Transverse colon (tissue), 4 donors: ENCODE measurements at regions not wholly inside any gene's neighbourhood (a gene's known extent, or its start where the extent isn't known, plus 50 kb on each side); places are given as distances from the start of the nearest gene placed in this dataset.
A peak's percentile ranks its signal among the peaks of the same experiment; 100 is the strongest.

Experiments
- DNase-seq: peaks from one replicate; pipeline ENCODE4 v3.0.0-alpha.2; 2019
- H3K27ac ChIP-seq, 4 donors: fragments of 200-600 bp; sonication (generic); 2 replicates each; pipeline ENCODE4 v1.5.1; 2016 to 2018; ENCODE audit warnings: inconsistent platforms in 4 of 4
- H3K27me3 ChIP-seq: fragments of 200-600 bp; sonication (generic); 2 replicates; pipeline ENCODE4 v1.5.1; 2017; ENCODE audit warnings: inconsistent platforms
- H3K36me3 ChIP-seq, 4 donors: fragments of 200-600 bp; sonication (generic); 2 replicates each; pipeline ENCODE4 v1.5.1; 2017 to 2019; ENCODE audit warnings: inconsistent platforms in 4 of 4
- H3K4me1 ChIP-seq, 4 donors: fragments of 200-600 bp; sonication (generic); 2 replicates each; pipeline ENCODE4 v1.5.1; 2017 to 2020; ENCODE audit warnings: inconsistent platforms in 4 of 4
- H3K4me3 ChIP-seq, 4 donors: fragments of 200-600 bp; sonication (generic); 1 replicate in 1 of 4; 2 replicates in 3 of 4; pipeline versions ENCODE4 v1.5.1 to v1.6.1; 2017 to 2019; ENCODE audit warnings: inconsistent platforms in 4 of 4
- H3K9me3 ChIP-seq, 2 donors: fragments of 200-600 bp; sonication (generic); 2 replicates each; pipeline ENCODE4 v1.5.1; 2017 to 2019; ENCODE audit warnings: inconsistent platforms in 2 of 2
- CTCF ChIP-seq, 5 experiments: fragments of 200-600 bp in 3 of 5; fragments of 450-650 bp in 2 of 5; sonication (generic) in 3 of 5; IDR thresholded peaks; 1 replicate in 2 of 5; 2 replicates in 3 of 5; pipeline ENCODE4 v1.5.1; 2016 to 2017; ENCODE audit warnings: antibody characterized with exemption in 5 of 5, inconsistent platforms in 3 of 5, mild to moderate bottlenecking in 2 of 5, moderate library complexity in 1 of 5
- EP300 ChIP-seq: sonication (generic); formaldehyde crosslinking; IDR thresholded peaks from one replicate; pipeline ENCODE4 v1.6.1; 2017; ENCODE audit warnings: antibody characterized with exemption, low read depth
- POLR2A ChIP-seq: fragments of 450-650 bp; IDR thresholded peaks from one replicate; pipeline ENCODE4 v1.6.1; 2016; ENCODE audit warnings: antibody characterized with exemption, mild to moderate bottlenecking, moderate library complexity
- POLR2AphosphoS5 ChIP-seq, 3 donors: sonication (generic); formaldehyde crosslinking; IDR thresholded peaks; one replicate each; pipeline ENCODE4 v1.6.1; 2016; ENCODE audit warnings: antibody characterized with exemption in 3 of 3
- WGBS, 2 donors: methylation state at CpG; one replicate each; pipeline ENCODE4 v1.1.5; 2018; ENCODE audit warnings: low coverage in 1 of 2; 5-methylcytosine and 5-hydroxymethylcytosine counted together
- in situ Hi-C, 4 donors: fragments of 200-750 bp; cut with MboI; loops; one replicate each; pipeline versions ENCODE4 v1.15.0 to v1.15.1; 2017; ENCODE audit warnings: low sequenced_read_pairs in 3 of 4, low pct_ligation_motif_present in 1 of 4, low pct_unique_long_range_greater_than_20kb in 1 of 4
- intact Hi-C: fragments of 100-400 bp; cut with DNase I; formaldehyde crosslinking; loops from one replicate; pipeline ENCODE4 v1.15.1; 2023; ENCODE audit warnings: low total_unique reads

- 49 to 52% methylated on average over 2 to 3 of the region's 3 CpGs for WGBS, 2 donors
- Histone ChIP-seq H3K27me3 (no peaks in the 10 kb centered on the region), H3K4me1 (peaks cover 0 to 13% (median 1%) of the 10 kb centered on the region in 4 donors), H3K4me3 (no peak overlapping the region), H3K27ac (no peak overlapping the region), H3K36me3 (no peaks in the 10 kb centered on the region), H3K9me3 (no peaks in the 10 kb centered on the region)
- DNase-seq: no peak
- in situ Hi-C loops (no loop called here), intact Hi-C loops (no loop called here)
- TF ChIP-seq CTCF (IDR thresholded peaks at IDR 0.05) (no peak), POLR2A (no peak), POLR2AphosphoS5 (IDR thresholded peaks at IDR 0.05) (no peak), EP300 (no peak)
Measured at GRCh38 chr2:67054728-67055127, 342.4 kb upstream of the ETAA1 start.

GRCh38 chr2:67055387-67056304 lies 341.5 kb upstream of the ETAA1 start:
- no peaks in the 10 kb centered on the region for H3K27me3 ChIP-seq
- TF ChIP-seq EP300 (no peak), CTCF (IDR thresholded peaks at IDR 0.05) (no peak), POLR2AphosphoS5 (IDR thresholded peaks at IDR 0.05) (no peak), POLR2A (no peak)
- intact Hi-C loops (no loop called here), in situ Hi-C loops (no loop called here)
- peaks cover 0 to 13% (median 1%) of the 10 kb centered on the region in 4 donors for H3K4me1 ChIP-seq
- H3K36me3 ChIP-seq: no peaks in the 10 kb centered on the region
- WGBS, 2 donors: 54 to 60% methylated on average over 4 of the region's 4 CpGs
- H3K4me3 ChIP-seq: no peak overlapping the region
- peak overlapping the region in 1 of 4 donors; percentile 3 for H3K27ac ChIP-seq
- no peaks in the 10 kb centered on the region for H3K9me3 ChIP-seq
- DNase-seq: no peak

GRCh38 chr2:67057123-67057522 lies 340.0 kb upstream of the ETAA1 start:
- Histone ChIP-seq H3K9me3 (no peaks in the 10 kb centered on the region), H3K4me3 (no peak overlapping the region), H3K36me3 (no peaks in the 10 kb centered on the region), H3K4me1 (peaks cover 0 to 13% (median 1%) of the 10 kb centered on the region in 4 donors), H3K27ac (no peak overlapping the region), H3K27me3 (no peaks in the 10 kb centered on the region)
- in situ Hi-C loops: no loop called here
- DNase-seq: no peak
- WGBS, 2 donors: 90 to 91% methylated on average over 3 of the region's 3 CpGs
- intact Hi-C loops: no loop called here
- TF ChIP-seq POLR2AphosphoS5 (IDR thresholded peaks at IDR 0.05): no peak

GRCh38 chr2:67057901-67058703 lies 339.0 kb upstream of the ETAA1 start:
- intact Hi-C loops: no loop called here
- Histone ChIP-seq H3K36me3 (no peaks in the 10 kb centered on the region), H3K4me3 (no peak overlapping the region), H3K9me3 (no peaks in the 10 kb centered on the region), H3K4me1 (peaks cover 0 to 13% (median 1%) of the 10 kb centered on the region in 4 donors), H3K27ac (no peak overlapping the region), H3K27me3 (no peaks in the 10 kb centered on the region)
- no peak for TF ChIP-seq CTCF (IDR thresholded peaks at IDR 0.05)
- peak in 1 of 3 donors; percentile 34 for TF ChIP-seq POLR2AphosphoS5 (IDR thresholded peaks at IDR 0.05)
- no peak for TF ChIP-seq POLR2A
- no peak for TF ChIP-seq EP300
- WGBS, 2 donors: 65 to 71% methylated on average over 2 of the region's 2 CpGs
- in situ Hi-C loops: no loop called here
- DNase-seq: no peak
